DMS114 treated with DMSO at 0.1 percent for 48 hours (cell line): ENCODE measurements at regions not wholly inside any gene's neighbourhood (a gene's known extent, or its start where the extent isn't known, plus 50 kb on each side); places are given as distances from the start of the nearest gene placed in this dataset.

Experiments used
- DNase-seq: peaks from one replicate; lab custom pipeline; 2025; ENCODE audit not compliant: unreplicated experiment; lab: John Stamatoyannopoulos, UW

- DNase-seq: no peak
Observed at GRCh38 chr12:88793096-88793495, 212.8 kb upstream of the KITLG start.

GRCh38 chr12:88790231-88790630 is 210.0 kb upstream of the KITLG start:
- no peak for DNase-seq

- DNase-seq: no peak
Observed at GRCh38 chr12:88784166-88784565, 203.9 kb upstream of the KITLG start.

- DNase-seq: no peak
Observed at GRCh38 chr12:88782351-88782750, 202.1 kb upstream of the KITLG start.

- no peak for DNase-seq
Observed at GRCh38 chr12:88781909-88782308, 201.6 kb upstream of the KITLG start.

GRCh38 chr12:88778064-88778463 is 197.8 kb upstream of the KITLG start:
- no peak for DNase-seq

GRCh38 chr12:88775742-88776151 is 195.5 kb upstream of the KITLG start:
- no peak for DNase-seq

GRCh38 chr12:88767699-88768098 is 187.4 kb upstream of the KITLG start:
- DNase-seq: no peak

GRCh38 chr12:88764781-88765480 is 184.7 kb upstream of the KITLG start:
- no peak for DNase-seq

- DNase-seq: no peak
Observed at GRCh38 chr12:88763536-88764100, 183.3 kb upstream of the KITLG start.

- no peak for DNase-seq
Observed at GRCh38 chr12:88758176-88758575, 177.9 kb upstream of the KITLG start.

GRCh38 chr12:88756917-88757316 is 176.6 kb upstream of the KITLG start:
- no peak for DNase-seq

GRCh38 chr12:88756153-88756552 is 175.9 kb upstream of the KITLG start:
- no peak for DNase-seq

- DNase-seq: no peak
Observed at GRCh38 chr12:88753707-88754106, 173.4 kb upstream of the KITLG start.

- DNase-seq: no peak
Observed at GRCh38 chr12:88753066-88753465, 172.8 kb upstream of the KITLG start.

GRCh38 chr12:88752183-88752582 is 171.9 kb upstream of the KITLG start:
- DNase-seq: no peak

GRCh38 chr12:88750867-88751543 is 170.7 kb upstream of the KITLG start:
- no peak for DNase-seq

- DNase-seq: no peak
Observed at GRCh38 chr12:88746386-88746785, 166.1 kb upstream of the KITLG start.

- DNase-seq: no peak
Observed at GRCh38 chr12:88743946-88744685, 163.8 kb upstream of the KITLG start.

GRCh38 chr12:88737838-88738472 is 157.7 kb upstream of the KITLG start:
- DNase-seq: no peak

- DNase-seq: no peak
Observed at GRCh38 chr12:88736031-88736430, 155.8 kb upstream of the KITLG start.
